Right ventricle myocardium superior (tissue), 1 donor: ENCODE measurements at regions not wholly inside any gene's neighbourhood (a gene's known extent, or its start where the extent isn't known, plus 50 kb on each side); places are given as distances from the start of the nearest gene placed in this dataset.

ENCODE experiments used
- ATAC-seq: fragments of 200-7000 bp; cut with Tn5 transposase; one replicate; pipeline ENCODE4 v1.9.1; 2020; ENCODE audit warnings: mild to moderate bottlenecking; ENCODE audit not compliant: poor library complexity
- DNase-seq: peaks from one replicate; pipeline ENCODE4 v3.0.0-alpha.2; 2020
- intact Hi-C: fragments of 100-400 bp; cut with DNase I; formaldehyde crosslinking; loops from one replicate; pipeline ENCODE4 v1.11.2; 2022
- donor health status: DM: no; HTN: yes; CAD: no; lungs with severe emphysema.

DNA sequence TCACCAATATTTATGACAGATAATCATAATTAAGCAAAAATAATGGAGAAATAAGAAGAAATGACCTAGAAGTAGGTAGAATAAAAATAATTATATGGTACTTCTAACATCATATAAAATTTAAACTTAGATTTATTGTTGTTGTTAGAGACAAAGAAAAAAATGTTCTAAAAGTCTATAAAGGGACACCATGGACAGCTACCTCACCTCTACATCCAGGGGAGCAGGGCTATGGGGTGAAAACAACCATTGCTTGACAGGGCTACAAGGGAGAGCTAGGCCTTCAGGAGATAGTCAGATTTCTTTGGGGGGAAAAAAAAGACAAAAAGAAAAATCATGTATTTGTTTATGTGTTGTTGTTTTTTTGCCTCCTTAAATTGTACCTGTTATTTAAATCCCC is 841.9 kb downstream of the VGLL3 start:
- intact Hi-C loops = no loop called here
- ATAC-seq (no peak), DNase-seq (no peak)

DNA sequence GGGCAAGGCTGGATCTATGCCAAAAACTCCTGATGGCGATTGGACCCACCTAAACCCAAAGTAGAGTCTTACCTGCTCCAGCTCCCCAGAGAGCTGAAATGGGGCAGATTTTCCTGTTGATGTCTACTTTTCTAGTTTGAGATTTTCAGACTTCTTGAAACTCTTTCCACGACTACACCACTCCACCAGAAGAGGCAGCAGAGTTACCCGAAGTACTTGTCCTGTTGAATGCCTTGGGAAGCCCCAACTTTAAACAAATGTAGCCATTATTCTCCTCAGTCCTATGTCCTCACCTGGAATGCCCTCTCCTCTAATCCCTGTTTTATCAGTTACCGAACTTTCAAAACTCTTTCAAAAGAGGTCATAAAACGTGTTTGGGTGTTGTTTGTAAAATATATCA is 843.8 kb downstream of the VGLL3 start:
- ATAC-seq (no peak), DNase-seq (no peak)
- intact Hi-C loops = no loop called here

DNA sequence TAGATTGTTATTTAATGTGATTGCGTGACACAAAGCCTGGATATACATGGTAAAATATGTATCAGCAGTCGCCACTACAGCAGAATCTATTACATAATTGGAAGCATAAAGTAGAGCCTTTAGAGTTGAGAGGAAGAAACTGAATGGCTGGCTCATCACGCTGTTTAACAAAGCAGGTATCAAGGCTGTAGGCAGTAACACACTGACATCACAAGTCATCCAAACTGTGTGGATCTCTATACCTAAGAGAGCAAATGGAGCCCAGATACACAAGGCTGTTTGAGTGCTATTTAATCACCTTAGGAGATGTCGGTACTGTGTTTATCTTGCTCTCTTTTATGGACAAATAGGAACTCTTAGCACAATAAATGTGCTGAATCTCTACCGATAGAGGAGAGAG is 864.4 kb downstream of the VGLL3 start:
- ATAC-seq (no peak), DNase-seq (no peak)
- intact Hi-C loops = no loop called here
